Neural progenitor cell (in vitro differentiated cells): ENCODE measurements at regions not wholly inside any gene's neighbourhood (a gene's known extent, or its start where the extent isn't known, plus 50 kb on each side); places are given as distances from the start of the nearest gene placed in this dataset.

Experiments used
- DNase-seq: peaks from one replicate; pipeline ENCODE4 v3.0.0-alpha.2; 2016; ENCODE audit warnings: low spot score
- H2AFZ ChIP-seq: fragments of 200-600 bp; sonication (generic); replicated peaks from 2 replicates; pipeline ENCODE4 v1.6.1; 2016; ENCODE audit warnings: antibody characterized with exemption
- H3F3A ChIP-seq: fragments of 200-600 bp; sonication (generic); 2 replicates; pipeline ENCODE4 v1.6.1; 2016; ENCODE audit warnings: antibody characterized with exemption, low read depth
- H3K27ac ChIP-seq: fragments of 200-600 bp; sonication (generic); 2 replicates; pipeline ENCODE4 v1.5.1; 2016; ENCODE audit warnings: mild to moderate bottlenecking
- H3K27me3 ChIP-seq: fragments of 200-600 bp; sonication (generic); 2 replicates; pipeline ENCODE4 v1.6.1; 2016; ENCODE audit warnings: mild to moderate bottlenecking, moderate library complexity
- H3K36me3 ChIP-seq: fragments of 200-600 bp; sonication (generic); 2 replicates; pipeline ENCODE4 v1.5.1; 2016
- H3K4me1 ChIP-seq: fragments of 200-600 bp; sonication (generic); 2 replicates; pipeline ENCODE4 v1.6.1; 2016; ENCODE audit warnings: mixed run types
- H3K4me2 ChIP-seq: fragments of 200-600 bp; sonication (generic); 2 replicates; pipeline ENCODE4 v1.6.1; 2016
- H3K4me3 ChIP-seq: fragments of 200-600 bp; sonication (generic); 2 replicates; pipeline ENCODE4 v1.5.1; 2016
- H3K79me2 ChIP-seq: fragments of 200-600 bp; sonication (generic); 2 replicates; pipeline ENCODE4 v1.6.1; 2016; ENCODE audit warnings: low read depth
- H3K9ac ChIP-seq: fragments of 200-600 bp; sonication (generic); 2 replicates; pipeline ENCODE4 v1.6.1; 2016
- H3K9me3 ChIP-seq: fragments of 200-600 bp; sonication (generic); 2 replicates; pipeline ENCODE4 v1.5.1; 2016; ENCODE audit warnings: low read depth
- H4K20me1 ChIP-seq: fragments of 200-600 bp; sonication (generic); 2 replicates; pipeline ENCODE4 v1.6.1; 2016; ENCODE audit warnings: low read depth
- H3K27ac Mint-ChIP-seq: 3 replicates; pipeline ENCODE4 v1.8.0; 2021; ENCODE audit warnings: mixed read lengths
- H3K27me3 Mint-ChIP-seq: 2 replicates; pipeline ENCODE4 v1.8.0; 2022; ENCODE audit warnings: low read depth, mild to moderate bottlenecking, inconsistent platforms, moderate library complexity, mixed read lengths; ENCODE audit not compliant: insufficient read depth
- H3K36me3 Mint-ChIP-seq: 3 replicates; pipeline ENCODE4 v1.8.0; 2021; ENCODE audit warnings: mixed read lengths
- H3K4me1 Mint-ChIP-seq: 3 replicates; pipeline ENCODE4 v1.8.0; 2021; ENCODE audit warnings: mixed read lengths
- H3K4me3 Mint-ChIP-seq: 3 replicates; pipeline ENCODE4 v1.8.0; 2021; ENCODE audit warnings: mild to moderate bottlenecking, moderate library complexity, mixed read lengths
- H3K9me3 Mint-ChIP-seq: 3 replicates; pipeline ENCODE4 v1.8.0; 2020; ENCODE audit warnings: mixed read lengths
- EZH2 ChIP-seq: fragments of 200-600 bp; sonication (generic); IDR thresholded peaks from 2 replicates; pipeline ENCODE4 v1.6.1; 2017; ENCODE audit warnings: antibody characterized with exemption, mild to moderate bottlenecking, moderate library complexity
- EZH2phosphoT487 ChIP-seq: fragments of 200-600 bp; sonication (generic); IDR thresholded peaks from 2 replicates; pipeline ENCODE4 v1.6.1; 2017; ENCODE audit warnings: antibody characterized with exemption
- TF ChIP-seq, protein P1 (sequence below): fragments of 200-600 bp; sonication (generic); IDR thresholded peaks from 2 replicates; pipeline ENCODE4 v1.5.1; 2017; ENCODE audit warnings: antibody characterized with exemption, mild to moderate bottlenecking

DNA sequence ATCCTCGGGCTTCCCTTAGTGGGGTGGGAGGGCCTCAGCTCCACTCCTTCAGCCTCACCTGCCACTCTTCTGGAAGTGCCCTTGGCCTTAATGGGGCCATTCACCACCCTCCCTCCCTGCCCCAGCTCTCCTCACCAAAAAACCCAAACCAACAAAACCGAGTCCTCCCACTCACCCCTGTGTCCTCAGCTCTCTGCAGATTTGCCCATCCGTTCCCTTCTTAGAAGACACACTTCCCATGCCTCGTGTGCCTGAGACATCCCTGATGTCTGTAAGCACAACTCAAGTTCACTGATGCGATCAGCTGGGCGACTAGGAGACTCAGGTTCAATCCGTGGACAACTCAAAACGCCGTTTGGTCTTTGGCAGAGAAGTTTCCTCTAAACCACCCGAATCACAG is 839.2 kb downstream of the TBC1D22A start:
- Mint-ChIP-seq H3K36me3 (no peaks in the 10 kb centered on the region), H3K9me3 (peaks cover 10% of the 10 kb centered on the region)
- DNase-seq, result no peak

DNA sequence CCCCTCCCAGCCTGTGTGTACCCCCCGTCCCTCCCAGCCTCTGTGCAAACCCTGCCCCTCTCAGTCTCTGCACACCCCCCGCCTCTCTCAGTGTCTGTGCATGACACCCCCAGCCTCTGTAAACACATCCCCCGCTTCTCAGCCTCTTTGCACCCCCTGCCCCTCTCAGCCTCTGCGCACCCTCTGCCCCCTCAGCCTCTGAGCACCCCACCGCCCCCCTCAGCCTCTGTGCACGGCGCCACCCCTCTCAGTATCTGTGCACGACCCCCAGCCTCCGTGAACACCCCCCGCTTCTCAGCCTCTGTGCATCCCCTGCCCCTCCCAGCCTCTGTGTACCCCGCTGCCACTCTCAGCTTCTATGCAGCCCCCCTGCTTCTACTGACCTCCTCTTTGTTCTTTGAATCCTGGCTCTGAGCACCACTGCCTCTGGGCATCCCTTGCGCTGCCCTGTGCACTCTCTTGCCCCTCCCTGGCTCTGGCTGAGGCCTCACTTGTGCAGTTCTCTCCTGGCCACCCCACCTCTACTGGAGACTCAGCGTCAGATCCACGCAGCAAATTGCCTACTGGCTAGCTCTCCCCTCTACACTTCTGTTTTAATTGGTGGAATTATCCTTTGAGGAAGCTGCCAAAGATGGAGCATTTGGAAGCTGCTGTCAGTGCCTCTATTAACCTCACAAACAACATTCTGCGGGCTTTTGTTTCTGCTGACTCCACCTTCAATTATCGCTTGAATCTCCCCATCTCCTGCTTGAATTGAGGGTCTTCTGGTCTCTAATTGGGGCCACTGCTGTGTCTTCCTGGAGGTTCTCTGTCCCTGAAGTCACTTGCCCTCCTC is 838.6 kb downstream of the TBC1D22A start:
- Histone ChIP-seq H3F3A (no peaks in the 10 kb centered on the region), H3K4me1 (no peaks in the 10 kb centered on the region), H3K4me2 (no peak overlapping the region), H3K9ac (no peak overlapping the region), H4K20me1 (no peaks in the 10 kb centered on the region), H3K27ac (no peak overlapping the region), H3K4me3 (no peak overlapping the region), H3K27me3 (no peaks in the 10 kb centered on the region), H3K79me2 (no peaks in the 10 kb centered on the region), H2AFZ (no peak overlapping the region), H3K9me3 (peaks cover under 1% of the 10 kb centered on the region), H3K36me3 (no peaks in the 10 kb centered on the region)
- no peaks in the 10 kb centered on the region for H3K36me3 Mint-ChIP-seq
- H3K9me3 Mint-ChIP-seq, result peaks cover 10% of the 10 kb centered on the region
- H3K4me3 Mint-ChIP-seq, result no peak overlapping the region
- TF ChIP-seq, protein P1, sequence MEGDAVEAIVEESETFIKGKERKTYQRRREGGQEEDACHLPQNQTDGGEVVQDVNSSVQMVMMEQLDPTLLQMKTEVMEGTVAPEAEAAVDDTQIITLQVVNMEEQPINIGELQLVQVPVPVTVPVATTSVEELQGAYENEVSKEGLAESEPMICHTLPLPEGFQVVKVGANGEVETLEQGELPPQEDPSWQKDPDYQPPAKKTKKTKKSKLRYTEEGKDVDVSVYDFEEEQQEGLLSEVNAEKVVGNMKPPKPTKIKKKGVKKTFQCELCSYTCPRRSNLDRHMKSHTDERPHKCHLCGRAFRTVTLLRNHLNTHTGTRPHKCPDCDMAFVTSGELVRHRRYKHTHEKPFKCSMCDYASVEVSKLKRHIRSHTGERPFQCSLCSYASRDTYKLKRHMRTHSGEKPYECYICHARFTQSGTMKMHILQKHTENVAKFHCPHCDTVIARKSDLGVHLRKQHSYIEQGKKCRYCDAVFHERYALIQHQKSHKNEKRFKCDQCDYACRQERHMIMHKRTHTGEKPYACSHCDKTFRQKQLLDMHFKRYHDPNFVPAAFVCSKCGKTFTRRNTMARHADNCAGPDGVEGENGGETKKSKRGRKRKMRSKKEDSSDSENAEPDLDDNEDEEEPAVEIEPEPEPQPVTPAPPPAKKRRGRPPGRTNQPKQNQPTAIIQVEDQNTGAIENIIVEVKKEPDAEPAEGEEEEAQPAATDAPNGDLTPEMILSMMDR, result no peak
- TF ChIP-seq EZH2 (no peak), EZH2phosphoT487 (no peak)
- no peak for DNase-seq
- no peak overlapping the region for H3K27ac Mint-ChIP-seq
- peaks cover 16% of the 10 kb centered on the region for H3K4me1 Mint-ChIP-seq
- peaks cover 11% of the 10 kb centered on the region for H3K27me3 Mint-ChIP-seq

More for the DNA sequence above, 839.2 kb downstream of the TBC1D22A start:
- Histone ChIP-seq H3K36me3 (no peaks in the 10 kb centered on the region), H3K4me2 (no peak overlapping the region), H3F3A (no peaks in the 10 kb centered on the region), H3K4me3 (no peak overlapping the region), H3K27ac (no peak overlapping the region), H4K20me1 (no peaks in the 10 kb centered on the region), H3K9me3 (no peaks in the 10 kb centered on the region), H3K27me3 (no peaks in the 10 kb centered on the region), H2AFZ (no peak overlapping the region), H3K79me2 (no peaks in the 10 kb centered on the region), H3K4me1 (no peaks in the 10 kb centered on the region), H3K9ac (no peak overlapping the region)
- no peak overlapping the region for H3K27ac Mint-ChIP-seq
- H3K27me3 Mint-ChIP-seq, result peaks cover 13% of the 10 kb centered on the region
- TF ChIP-seq, protein P1, result no peak
- no peak for TF ChIP-seq EZH2phosphoT487
- TF ChIP-seq EZH2, result no peak
- H3K4me3 Mint-ChIP-seq, result no peak overlapping the region
- peaks cover 16% of the 10 kb centered on the region for H3K4me1 Mint-ChIP-seq

DNA sequence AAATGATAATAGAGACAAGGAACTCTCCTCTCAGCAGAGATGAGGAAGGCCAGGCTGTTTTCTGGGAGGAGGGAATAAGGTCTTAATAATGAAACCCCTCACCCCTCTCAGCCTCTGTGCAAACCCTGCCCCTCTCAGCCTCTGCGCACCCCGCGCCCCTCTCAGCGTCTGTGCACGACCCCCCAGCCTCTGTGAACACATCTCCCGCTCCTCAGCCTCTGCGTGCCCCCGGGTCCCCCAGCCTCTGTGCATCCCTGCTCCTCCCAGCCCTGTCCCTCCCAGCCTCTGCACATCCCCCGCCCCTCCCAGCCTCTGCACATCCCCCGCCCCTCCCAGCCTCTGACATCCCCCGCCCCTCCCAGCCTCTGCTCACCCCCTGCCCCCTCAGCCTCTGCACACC is 837.8 kb downstream of the TBC1D22A start:
- TF ChIP-seq EZH2 (no peak), EZH2phosphoT487 (no peak)
- TF ChIP-seq, protein P1, result no peak
- no peaks in the 10 kb centered on the region for H3K4me1 ChIP-seq
- H3K36me3 ChIP-seq, result no peaks in the 10 kb centered on the region
- H3K9ac ChIP-seq, result no peak overlapping the region
- H3K9me3 ChIP-seq, result peaks cover 4% of the 10 kb centered on the region
- H3F3A ChIP-seq, result no peaks in the 10 kb centered on the region
- no peaks in the 10 kb centered on the region for H3K27me3 ChIP-seq
- peaks cover 16% of the 10 kb centered on the region for H3K4me1 Mint-ChIP-seq
- H2AFZ ChIP-seq, result no peak overlapping the region
- H4K20me1 ChIP-seq, result no peaks in the 10 kb centered on the region
- peaks cover 9% of the 10 kb centered on the region for H3K27me3 Mint-ChIP-seq
- H3K4me3 ChIP-seq, result no peak overlapping the region
- no peak overlapping the region for H3K4me3 Mint-ChIP-seq
- no peaks in the 10 kb centered on the region for H3K36me3 Mint-ChIP-seq
- no peak for DNase-seq
- peaks cover 10% of the 10 kb centered on the region for H3K9me3 Mint-ChIP-seq
- H3K79me2 ChIP-seq, result no peaks in the 10 kb centered on the region
- no peak overlapping the region for H3K27ac ChIP-seq
- H3K27ac Mint-ChIP-seq, result no peak overlapping the region
- no peak overlapping the region for H3K4me2 ChIP-seq
